Dedifferentiated amniotic fluid mesenchymal stem cell (primary cell): ENCODE measurements at regions not wholly inside any gene's neighbourhood (a gene's known extent, or its start where the extent isn't known, plus 50 kb on each side); places are given as distances from the start of the nearest gene placed in this dataset.

Source experiments
- DNase-seq: peaks from one replicate; pipeline ENCODE4 v3.0.0-alpha.2; 2016; ENCODE audit errors: extremely low spot score

GRCh38 chr2:145597006-145597405 lies 1077.1 kb upstream of the ZEB2 start:
- DNase-seq: no peak

- DNase-seq: no peak
These were observed 1076.5 kb upstream of the ZEB2 start for GRCh38 chr2:145596416-145596815.

GRCh38 chr2:145595296-145595695 lies 1075.4 kb upstream of the ZEB2 start:
- no peak for DNase-seq

- DNase-seq: peak; percentile 90
These were observed 1074.2 kb upstream of the ZEB2 start for GRCh38 chr2:145593991-145594614.

- DNase-seq: no peak
These were observed 1073.4 kb upstream of the ZEB2 start for GRCh38 chr2:145593280-145593679.

GRCh38 chr2:145592361-145592760 lies 1072.4 kb upstream of the ZEB2 start:
- no peak for DNase-seq

GRCh38 chr2:145591109-145591809 lies 1071.3 kb upstream of the ZEB2 start:
- no peak for DNase-seq

- DNase-seq: no peak
These were observed 1068.0 kb upstream of the ZEB2 start for GRCh38 chr2:145587922-145588321.

GRCh38 chr2:145584353-145584752 lies 1064.4 kb upstream of the ZEB2 start:
- DNase-seq: no peak

GRCh38 chr2:145573608-145574007 lies 1053.7 kb upstream of the ZEB2 start:
- no peak for DNase-seq

GRCh38 chr2:145572238-145572637 lies 1052.3 kb upstream of the ZEB2 start:
- no peak for DNase-seq

- no peak for DNase-seq
These were observed 1049.2 kb upstream of the ZEB2 start for GRCh38 chr2:145569108-145569507.

GRCh38 chr2:145563741-145564615 lies 1044.1 kb upstream of the ZEB2 start:
- no peak for DNase-seq

- no peak for DNase-seq
These were observed 1041.2 kb upstream of the ZEB2 start for GRCh38 chr2:145561152-145561551.

- no peak for DNase-seq
These were observed 1038.9 kb upstream of the ZEB2 start for GRCh38 chr2:145558617-145559350.

GRCh38 chr2:145555360-145555759 lies 1035.4 kb upstream of the ZEB2 start:
- no peak for DNase-seq

- DNase-seq: no peak
These were observed 1031.8 kb upstream of the ZEB2 start for GRCh38 chr2:145551686-145552085.

GRCh38 chr2:145548479-145548878 lies 1028.6 kb upstream of the ZEB2 start:
- DNase-seq: no peak

GRCh38 chr2:145547620-145548019 lies 1027.7 kb upstream of the ZEB2 start:
- no peak for DNase-seq

- no peak for DNase-seq
These were observed 1026.2 kb upstream of the ZEB2 start for GRCh38 chr2:145546091-145546490.

- no peak for DNase-seq
These were observed 1023.9 kb upstream of the ZEB2 start for GRCh38 chr2:145543856-145544255.

GRCh38 chr2:145543155-145543554 lies 1023.2 kb upstream of the ZEB2 start:
- DNase-seq: no peak
